ENCODE measurements at regions not wholly inside any gene's neighbourhood (a gene's known extent, or its start where the extent isn't known, plus 50 kb on each side); places are given as distances from the start of the nearest gene placed in this dataset.

DNA sequence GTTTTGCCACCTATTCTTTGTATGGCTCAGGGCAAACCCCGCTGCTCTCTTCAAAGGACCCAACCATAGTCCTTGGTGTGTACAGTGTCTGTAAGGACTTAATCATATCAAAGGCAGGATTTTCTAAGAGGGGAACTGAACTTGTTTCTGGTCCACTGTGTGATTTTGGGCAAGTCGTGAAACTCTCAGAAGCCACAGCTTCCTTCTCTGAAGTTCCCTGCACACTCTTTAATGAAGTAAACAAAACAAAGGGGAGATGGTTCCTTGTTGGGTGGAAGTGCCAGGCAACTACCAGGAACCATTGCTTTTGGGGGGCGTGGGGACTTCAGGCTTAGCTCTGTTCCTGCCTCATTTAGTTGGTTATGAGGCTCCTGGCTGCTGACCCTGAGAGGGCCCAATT is 152.4 kb downstream of the VRK1 start:
- no peak for DNase-seq (ENCODE audit: extremely low read depth, insufficient read length)
- TF ChIP-seq, protein P1, sequence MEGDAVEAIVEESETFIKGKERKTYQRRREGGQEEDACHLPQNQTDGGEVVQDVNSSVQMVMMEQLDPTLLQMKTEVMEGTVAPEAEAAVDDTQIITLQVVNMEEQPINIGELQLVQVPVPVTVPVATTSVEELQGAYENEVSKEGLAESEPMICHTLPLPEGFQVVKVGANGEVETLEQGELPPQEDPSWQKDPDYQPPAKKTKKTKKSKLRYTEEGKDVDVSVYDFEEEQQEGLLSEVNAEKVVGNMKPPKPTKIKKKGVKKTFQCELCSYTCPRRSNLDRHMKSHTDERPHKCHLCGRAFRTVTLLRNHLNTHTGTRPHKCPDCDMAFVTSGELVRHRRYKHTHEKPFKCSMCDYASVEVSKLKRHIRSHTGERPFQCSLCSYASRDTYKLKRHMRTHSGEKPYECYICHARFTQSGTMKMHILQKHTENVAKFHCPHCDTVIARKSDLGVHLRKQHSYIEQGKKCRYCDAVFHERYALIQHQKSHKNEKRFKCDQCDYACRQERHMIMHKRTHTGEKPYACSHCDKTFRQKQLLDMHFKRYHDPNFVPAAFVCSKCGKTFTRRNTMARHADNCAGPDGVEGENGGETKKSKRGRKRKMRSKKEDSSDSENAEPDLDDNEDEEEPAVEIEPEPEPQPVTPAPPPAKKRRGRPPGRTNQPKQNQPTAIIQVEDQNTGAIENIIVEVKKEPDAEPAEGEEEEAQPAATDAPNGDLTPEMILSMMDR (IDR thresholded peaks at IDR 0.05; ENCODE audit: insufficient read depth, low read length, poor library complexity, severe bottlenecking), result no peak
- Histone ChIP-seq H3K36me3 (ENCODE audit: control insufficient read depth, insufficient read depth, low read length) (no peaks in the 10 kb centered on the region), H3K27me3 (replicated peaks; ENCODE audit: control insufficient read depth, insufficient read depth, low read length) (no peaks in the 10 kb centered on the region), H3K4me3 (replicated peaks; ENCODE audit: low read depth, low read length) (no peak overlapping the region)

DNA sequence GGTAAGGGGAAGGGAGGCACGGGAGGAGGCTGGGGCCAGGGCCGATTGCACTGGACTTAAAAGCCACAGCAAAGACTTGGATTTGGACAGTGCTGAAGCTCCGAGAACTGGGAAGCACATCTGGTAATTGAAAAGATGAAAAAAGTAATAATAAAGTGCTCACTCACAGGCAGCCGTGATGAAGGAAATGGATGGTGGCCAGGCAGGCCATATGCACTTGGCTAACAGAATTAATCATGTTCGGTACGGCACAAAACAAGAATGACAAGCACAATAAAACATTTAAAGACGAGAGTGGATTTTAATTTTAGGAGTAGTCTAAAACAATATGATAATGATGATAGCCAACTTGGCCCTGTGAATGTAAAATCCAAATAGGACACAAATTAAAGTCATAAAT is 154.3 kb downstream of the VRK1 start:
- TF ChIP-seq, protein P1 (IDR thresholded peaks at IDR 0.05; ENCODE audit: insufficient read depth, low read length, poor library complexity, severe bottlenecking), result no peak

DNA sequence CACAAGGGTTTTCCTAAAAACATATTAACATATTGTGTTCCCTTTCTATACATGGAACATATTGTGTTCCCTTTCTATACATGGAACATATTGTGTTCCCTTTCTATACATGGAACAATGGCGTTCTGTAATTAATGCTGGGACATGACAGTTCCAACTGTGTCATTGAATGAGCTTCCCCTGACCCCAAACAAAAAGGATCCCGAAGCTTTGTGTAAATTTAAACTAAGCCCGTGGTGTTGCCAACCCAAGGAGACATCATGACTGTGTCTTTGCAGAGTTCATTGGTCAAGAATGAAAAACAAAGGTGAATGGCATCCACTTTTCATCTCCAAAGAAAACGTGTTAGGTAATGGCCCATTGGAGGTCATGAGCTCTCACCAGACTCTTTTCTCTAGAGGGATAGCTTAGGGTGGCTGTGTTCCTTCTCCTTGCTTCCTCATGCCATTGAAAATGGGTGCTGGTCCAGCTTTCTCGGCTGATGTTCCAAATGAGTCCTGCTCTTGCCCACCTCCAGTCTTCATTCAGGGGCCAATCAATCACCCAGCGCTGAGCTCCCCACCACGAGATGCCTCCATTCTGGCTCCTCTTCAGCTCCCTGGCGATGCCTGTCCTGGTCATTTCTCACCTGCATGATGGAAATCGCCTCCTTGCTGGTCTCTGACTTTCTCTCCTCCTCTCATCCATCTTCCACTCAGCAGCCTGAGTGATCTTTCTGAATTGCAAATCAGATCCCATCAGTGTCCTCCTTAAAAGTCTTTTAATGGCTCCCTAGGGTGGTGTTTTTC is 156.1 kb downstream of the VRK1 start:
- no peaks in the 10 kb centered on the region for H3K27me3 ChIP-seq (replicated peaks; ENCODE audit: control insufficient read depth, insufficient read depth, low read length)

More for the DNA sequence above, 154.3 kb downstream of the VRK1 start:
- H3K27me3 ChIP-seq (replicated peaks; ENCODE audit: control insufficient read depth, insufficient read depth, low read length), result no peaks in the 10 kb centered on the region
- H3K36me3 ChIP-seq (ENCODE audit: control insufficient read depth, insufficient read depth, low read length), result no peaks in the 10 kb centered on the region
- no peak for DNase-seq (ENCODE audit: extremely low read depth, insufficient read length)
- no peak overlapping the region for H3K4me3 ChIP-seq (replicated peaks; ENCODE audit: low read depth, low read length)

DNA sequence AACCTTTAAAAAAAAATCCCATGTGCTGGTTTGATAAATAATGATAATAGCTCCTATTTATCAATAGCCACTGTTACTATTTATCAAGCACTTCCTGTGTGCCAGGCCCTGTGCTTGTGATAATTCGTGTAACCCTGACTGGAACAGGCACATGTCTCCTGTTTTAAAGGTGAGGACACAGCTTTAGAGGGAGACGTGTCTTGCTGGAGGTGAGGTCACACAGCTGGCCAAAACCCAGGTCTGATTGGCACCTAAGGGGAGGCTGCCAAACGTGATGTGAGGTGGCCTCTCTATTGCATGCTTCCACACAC is 156.6 kb downstream of the VRK1 start:
- no peak overlapping the region for H3K4me3 ChIP-seq (replicated peaks; ENCODE audit: low read depth, low read length)
- H3K27me3 ChIP-seq (replicated peaks; ENCODE audit: control insufficient read depth, insufficient read depth, low read length), result no peaks in the 10 kb centered on the region
- no peak for DNase-seq (ENCODE audit: extremely low read depth, insufficient read length)
- no peaks in the 10 kb centered on the region for H3K36me3 ChIP-seq (ENCODE audit: control insufficient read depth, insufficient read depth, low read length)
- TF ChIP-seq, protein P1 (IDR thresholded peaks at IDR 0.05; ENCODE audit: insufficient read depth, low read length, poor library complexity, severe bottlenecking), result no peak

More for the DNA sequence above, 156.1 kb downstream of the VRK1 start:
- TF ChIP-seq, protein P1 (IDR thresholded peaks at IDR 0.05; ENCODE audit: insufficient read depth, low read length, poor library complexity, severe bottlenecking), result no peak
- Histone ChIP-seq H3K36me3 (ENCODE audit: control insufficient read depth, insufficient read depth, low read length) (no peaks in the 10 kb centered on the region), H3K4me3 (replicated peaks; ENCODE audit: low read depth, low read length) (no peak overlapping the region)
- DNase-seq (ENCODE audit: extremely low read depth, insufficient read length), result no peak

DNA sequence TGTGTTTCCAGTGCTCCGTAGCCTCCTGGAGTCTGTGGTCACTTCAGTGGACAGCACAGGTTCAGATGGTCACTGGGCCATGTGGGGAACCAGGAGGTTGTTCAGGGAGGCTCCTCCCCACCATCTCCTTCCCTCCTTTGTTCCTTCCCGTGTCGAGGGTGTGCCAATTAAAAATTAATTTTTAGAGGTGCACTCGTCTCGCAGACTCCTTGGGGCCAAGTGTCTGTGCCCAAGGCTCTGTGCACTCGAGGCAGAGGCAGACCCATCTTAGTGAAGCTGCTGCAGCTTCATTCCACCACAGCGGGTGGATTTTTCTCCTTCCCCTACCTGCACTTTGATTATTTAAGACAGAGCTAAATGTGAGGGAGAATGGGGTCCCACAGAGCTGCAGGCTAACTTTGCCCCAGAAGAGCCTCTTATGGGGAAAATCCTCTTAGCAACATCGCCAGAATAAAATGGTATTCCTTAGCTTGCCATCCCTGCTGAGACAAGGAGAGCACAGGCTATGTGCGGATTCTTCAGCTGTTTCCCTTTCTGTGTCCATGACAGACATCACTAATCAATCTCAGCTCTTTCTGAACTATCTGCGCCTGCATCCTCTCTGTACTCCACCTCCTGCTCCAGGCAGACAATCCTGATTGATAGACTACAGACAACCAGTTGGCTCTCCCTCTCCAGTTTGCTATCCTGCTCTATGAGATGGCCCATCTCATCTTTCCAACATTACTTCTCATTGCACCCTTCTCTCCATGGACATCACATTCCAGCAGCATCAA is 159.5 kb downstream of the VRK1 start:
- TF ChIP-seq, protein P1 (IDR thresholded peaks at IDR 0.05; ENCODE audit: insufficient read depth, low read length, poor library complexity, severe bottlenecking), result no peak
- Histone ChIP-seq H3K4me3 (replicated peaks; ENCODE audit: low read depth, low read length) (no peak overlapping the region), H3K36me3 (ENCODE audit: control insufficient read depth, insufficient read depth, low read length) (no peaks in the 10 kb centered on the region), H3K27me3 (replicated peaks; ENCODE audit: control insufficient read depth, insufficient read depth, low read length) (no peaks in the 10 kb centered on the region)
- no peak for DNase-seq (ENCODE audit: extremely low read depth, insufficient read length)

All from GM06990 (cell line).